NCI-H1417 (cell line): ENCODE measurements at regions not wholly inside any gene's neighbourhood (a gene's known extent, or its start where the extent isn't known, plus 50 kb on each side); places are given as distances from the start of the nearest gene placed in this dataset.
A peak's percentile ranks its signal among the peaks of the same experiment; 100 is the strongest.

Experiments
- DNase-seq, 3 experiments: peaks; one replicate each; lab custom pipeline; 2025; lab: John Stamatoyannopoulos, UW

- DNase-seq: no peak
Measured at GRCh38 chr22:49155770-49156580, 671.7 kb downstream of the BRD1 start.

DNA sequence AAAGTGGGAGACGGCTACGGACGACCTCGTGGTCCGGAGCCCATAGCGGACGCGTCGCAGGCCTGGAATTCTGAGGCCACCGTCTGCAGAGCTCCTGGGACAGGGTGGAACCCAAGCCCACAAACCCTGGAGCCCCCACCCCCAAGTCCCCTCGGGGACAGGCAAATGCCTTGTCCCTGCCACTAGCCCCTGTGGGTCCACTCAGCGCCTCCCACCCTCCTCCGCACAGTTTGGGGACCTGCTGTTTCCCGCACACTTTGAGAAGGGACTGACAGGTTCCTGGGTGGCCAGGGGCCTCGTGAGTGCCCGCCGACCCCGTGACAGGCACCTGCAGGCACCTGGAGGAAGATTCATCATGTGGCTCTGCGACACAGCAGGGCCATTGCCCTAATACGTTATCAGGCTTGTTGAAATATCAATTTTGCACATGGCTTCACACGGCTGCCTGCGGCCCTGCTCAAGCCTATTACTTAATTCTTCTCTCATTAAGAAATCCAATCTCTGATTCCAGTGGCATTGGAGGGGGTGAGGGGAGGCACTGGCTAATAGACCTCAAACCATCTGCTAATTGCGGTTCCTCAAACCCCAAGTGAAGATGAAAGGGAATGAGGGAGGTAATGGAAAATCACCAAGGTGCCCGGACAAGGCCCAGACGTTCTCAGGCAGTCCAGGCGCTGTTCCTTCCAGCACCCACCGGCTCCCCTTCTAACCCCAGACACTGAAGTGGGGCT is 672.5 kb downstream of the BRD1 start:
- no peak for DNase-seq

DNA sequence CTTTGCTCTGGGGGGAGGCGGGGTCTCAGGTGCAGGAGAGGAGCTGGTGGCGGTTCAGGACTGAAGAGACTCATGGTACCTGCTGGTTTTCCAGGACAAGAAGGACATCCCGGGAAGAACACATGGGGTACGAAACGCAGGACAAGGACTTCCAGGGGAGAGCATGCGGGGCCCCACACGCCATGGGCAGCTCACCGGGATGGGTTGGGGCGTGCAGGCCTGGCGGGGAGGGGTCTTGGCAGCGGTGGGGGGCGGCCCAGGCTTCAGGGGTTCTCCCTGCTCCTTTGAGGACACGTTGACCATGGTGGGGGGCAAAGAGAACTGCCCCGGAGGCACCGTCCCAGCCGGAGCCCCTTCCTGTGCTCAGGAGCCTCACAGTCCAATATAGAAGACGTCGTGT is 673.2 kb downstream of the BRD1 start:
- DNase-seq: no peak

GRCh38 chr22:49153921-49154320 is 673.8 kb downstream of the BRD1 start:
- DNase-seq: no peak

GRCh38 chr22:49152939-49153770 is 674.5 kb downstream of the BRD1 start:
- no peak for DNase-seq

DNA sequence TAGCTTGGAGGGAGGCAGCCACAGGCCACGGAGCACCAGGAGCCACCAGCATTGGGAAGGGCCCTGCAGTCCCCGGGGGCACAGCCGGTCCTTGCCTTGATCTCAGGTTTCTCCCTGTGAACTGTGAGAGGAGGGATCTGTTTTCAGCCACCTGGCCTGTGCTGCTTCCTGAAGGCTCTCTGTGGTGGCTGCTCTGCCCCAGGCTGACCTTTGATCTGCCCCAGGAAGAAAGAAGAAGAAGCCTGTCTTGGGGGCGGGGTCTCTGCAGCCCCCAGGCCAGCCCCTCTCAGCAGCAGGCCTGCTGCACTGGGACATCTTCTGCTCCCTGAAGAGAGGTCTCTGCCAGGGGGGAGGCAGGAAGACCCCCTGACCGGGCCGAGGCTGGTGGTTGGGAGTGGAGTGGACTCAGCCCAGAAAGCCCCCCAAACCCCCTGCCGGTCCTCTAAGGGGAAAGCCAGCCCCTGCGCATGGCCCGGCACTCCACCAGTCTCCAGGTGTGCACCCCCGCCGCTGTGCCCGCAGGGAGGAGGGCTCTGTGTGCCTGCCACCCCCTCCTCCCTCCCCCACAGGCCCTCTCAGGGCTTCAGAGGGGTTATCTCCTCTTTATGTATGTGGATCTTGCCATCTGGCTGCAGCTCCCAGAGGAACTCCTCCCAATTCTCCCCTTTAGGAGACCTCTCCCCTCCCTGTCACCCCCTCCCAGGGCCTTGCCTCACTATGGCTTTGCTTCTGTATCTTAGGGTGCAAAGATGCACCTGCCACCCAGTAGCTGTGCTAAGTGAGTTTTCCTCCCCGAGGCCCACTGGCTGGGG is 675.3 kb downstream of the BRD1 start:
- DNase-seq: peak in 1 of 3 experiments; percentile 15

DNA sequence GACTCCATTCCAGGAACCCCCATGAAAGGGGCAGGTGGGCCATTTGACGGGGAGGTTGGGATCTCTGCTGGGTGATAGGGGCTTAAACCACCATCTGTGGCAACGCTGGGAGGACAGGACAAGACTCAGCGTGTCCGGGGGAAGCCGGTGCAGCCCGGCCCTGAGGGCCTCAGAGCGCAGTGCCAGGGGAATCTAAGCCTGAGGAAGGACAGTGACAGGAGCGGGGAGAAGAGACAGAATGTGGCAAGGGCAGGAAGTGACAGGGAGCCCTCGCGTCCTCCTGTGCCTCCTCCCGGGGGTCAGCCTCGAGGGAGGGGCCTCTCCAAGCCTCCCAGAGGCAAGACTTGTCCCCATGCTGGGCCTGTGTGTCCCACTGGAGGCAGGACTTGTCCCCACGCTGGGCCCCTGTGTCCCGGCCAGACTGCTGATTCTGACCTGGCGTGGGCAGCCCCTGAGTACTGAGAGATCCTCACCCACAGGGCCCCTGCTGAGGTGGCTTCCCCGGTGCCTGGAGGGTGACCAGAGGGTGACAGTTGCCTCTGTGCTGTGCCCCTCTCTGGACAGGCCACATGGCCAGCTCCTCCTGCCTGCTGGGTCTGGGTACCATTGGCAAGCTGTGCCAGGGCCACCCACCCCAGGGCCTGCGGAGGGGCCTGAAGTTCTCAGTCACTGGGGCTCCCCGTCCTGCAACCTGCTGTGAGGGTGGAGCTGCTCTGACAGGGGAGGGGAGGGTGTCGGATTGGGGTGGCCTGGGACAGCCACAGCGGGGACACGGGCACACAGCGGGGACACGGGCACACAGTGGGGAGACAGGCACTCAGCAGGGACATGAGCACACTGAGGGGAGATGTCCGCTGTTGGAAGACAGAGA is 676.2 kb downstream of the BRD1 start:
- DNase-seq: no peak

GRCh38 chr22:49150801-49151221 is 676.9 kb downstream of the BRD1 start:
- DNase-seq: no peak

DNA sequence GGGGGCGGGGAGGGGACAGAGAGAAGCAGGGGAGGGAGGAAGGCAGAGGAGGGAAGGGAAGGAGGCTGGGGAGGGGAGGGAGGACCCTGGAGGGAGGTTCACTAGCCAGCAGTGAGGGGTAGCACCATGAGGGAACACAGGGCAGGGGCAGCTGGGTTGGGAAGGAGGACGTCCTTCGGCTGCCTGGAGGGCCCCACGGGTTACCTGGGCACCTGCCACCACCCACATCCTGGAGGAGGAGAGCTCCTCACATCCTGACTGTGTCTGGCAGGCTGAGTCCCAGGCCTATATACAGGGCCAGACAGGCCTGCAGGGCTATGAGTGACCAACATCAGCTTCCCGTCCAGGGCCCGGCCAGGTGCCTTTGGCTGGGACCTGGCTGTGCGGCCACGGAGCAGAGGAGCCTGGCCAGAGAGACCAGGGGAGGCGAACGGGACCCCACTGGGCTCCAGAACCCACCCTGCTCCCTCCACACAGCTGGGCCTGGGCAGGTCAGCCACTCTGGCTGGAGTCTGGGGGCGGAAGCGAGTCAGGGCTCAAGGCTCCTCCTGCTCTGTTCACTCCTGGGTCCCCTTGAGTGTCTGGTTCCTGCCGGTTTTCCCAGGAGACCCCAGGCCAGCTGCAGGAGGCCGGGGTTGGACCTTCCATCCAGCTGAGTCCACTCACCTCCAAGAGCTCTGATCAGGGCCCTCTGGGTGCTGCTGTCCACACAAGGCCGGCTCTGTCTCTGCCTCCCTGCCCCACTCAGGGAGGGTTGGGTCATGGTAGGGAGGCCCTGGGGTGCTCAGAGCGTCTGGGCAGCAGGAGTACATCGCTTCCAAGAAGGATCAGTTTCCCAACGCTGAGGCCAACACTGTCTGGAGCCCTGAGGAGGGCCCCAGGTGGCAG is 677.7 kb downstream of the BRD1 start:
- DNase-seq: no peak

DNA sequence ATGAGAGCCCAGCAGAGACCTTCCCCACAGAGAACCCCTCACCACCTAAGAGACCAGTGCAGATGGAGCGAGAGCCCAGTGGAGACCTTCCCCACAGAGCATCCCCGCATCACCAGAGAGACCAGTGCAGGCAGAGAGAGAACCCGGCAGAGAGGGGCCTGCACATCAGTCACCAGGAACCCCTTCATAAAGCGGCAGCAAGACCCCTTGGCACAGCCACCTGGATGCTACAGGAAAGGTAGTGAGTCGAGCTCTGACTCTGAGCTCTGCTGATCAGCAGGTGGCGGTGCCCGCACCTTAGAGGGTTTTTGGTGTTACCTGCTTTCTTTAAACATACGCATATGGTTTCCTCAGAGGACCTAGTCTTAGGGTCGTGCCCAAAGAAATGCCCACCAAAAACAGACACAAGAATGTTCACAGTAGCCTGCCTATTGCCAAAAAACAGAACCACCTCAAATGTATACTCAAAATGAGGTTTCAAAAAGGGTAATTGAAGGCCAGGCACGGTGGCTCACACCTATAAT is 678.7 kb downstream of the BRD1 start:
- DNase-seq: no peak

DNA sequence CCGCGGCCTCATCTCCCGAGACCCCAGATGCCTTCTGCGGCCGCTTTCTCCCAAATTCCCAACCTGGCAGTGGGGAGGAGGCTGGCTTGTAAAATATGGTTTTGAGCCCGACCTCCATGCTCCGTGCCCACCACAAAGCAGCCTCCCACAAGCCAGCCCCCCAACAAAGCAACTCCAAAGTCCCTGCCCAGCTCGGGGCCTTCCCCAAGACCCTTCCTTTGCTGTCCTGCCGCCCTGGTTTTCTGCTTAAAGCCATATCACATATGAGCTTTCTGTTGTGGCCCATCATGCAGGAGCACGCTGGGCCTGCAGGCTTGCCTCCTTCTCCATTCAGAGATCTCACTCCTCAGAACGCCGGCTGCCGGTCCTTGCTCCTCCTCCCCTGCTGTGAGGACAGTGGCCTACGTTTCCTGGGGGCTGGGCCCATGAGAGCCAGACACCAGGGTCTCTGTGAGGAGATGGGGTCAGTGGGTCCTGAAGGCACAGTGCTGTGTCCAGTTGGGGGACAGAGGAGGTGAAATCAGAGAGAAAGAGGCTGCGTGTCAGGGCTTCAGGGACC is 680.0 kb downstream of the BRD1 start:
- DNase-seq: no peak

DNA sequence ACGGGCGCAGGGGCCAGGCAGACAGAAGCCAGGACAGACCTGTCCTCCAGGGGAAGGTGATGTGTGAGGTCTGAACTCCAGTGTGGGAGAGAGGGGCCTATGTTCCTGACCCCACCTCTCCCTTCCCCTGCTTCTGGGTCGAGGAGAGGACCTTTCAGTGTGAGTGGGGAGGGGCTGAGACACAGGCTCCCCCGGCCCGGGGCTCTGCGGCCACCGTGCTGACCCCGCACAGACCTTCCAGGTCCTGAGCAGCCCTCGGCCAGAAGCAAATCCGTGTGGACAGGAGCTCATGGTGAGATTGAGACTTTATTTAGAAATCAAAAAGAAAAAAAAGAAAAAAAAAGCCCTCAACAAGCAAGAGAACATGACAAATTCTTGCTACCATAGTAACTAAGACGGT is 680.5 kb downstream of the BRD1 start:
- no peak for DNase-seq

GRCh38 chr22:49146511-49146910 is 681.2 kb downstream of the BRD1 start:
- DNase-seq: no peak

- no peak for DNase-seq
Measured at GRCh38 chr22:49143812-49144211, 683.9 kb downstream of the BRD1 start.

DNA sequence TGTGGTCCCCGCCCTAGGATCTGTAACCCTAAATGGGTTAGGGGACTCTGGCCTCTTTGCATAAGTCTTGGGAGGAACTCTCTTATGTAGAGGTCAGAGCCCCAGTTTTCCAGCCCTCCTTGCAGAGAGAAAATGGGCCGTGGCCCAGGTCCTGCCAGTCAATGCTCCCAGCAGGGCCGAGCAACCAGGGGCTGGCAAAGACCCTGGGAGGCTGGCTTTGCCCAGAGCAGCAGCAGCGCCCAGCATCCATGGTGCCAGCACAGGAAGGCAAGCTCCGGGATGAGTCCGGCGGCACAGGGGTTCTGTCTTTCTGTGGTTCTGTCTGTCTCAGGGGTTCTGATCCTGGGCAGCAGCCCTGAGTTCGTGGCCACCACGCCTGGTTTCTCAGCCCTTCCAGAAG is 684.8 kb downstream of the BRD1 start:
- DNase-seq: no peak

- DNase-seq: no peak
Measured at GRCh38 chr22:49142296-49142695, 685.4 kb downstream of the BRD1 start.

DNA sequence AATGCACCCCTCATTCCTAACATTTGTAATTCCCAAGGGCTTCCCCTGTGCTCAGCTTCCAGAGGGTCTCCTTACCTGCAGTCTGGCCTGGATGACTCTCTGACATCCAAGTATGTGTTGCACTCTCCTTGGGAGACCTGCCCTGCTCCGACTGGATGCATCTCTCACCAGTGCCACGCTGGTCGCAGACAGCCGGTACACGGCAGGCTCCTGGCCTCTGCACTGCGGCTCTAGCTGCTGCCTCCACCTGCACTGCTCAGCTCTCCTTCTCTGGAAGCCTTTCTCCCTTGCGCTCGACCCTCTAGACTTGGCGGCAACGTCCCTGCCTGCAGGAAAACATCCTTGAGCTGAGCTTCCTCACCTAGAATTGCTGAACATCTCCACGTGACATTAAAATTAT is 685.9 kb downstream of the BRD1 start:
- no peak for DNase-seq

DNA sequence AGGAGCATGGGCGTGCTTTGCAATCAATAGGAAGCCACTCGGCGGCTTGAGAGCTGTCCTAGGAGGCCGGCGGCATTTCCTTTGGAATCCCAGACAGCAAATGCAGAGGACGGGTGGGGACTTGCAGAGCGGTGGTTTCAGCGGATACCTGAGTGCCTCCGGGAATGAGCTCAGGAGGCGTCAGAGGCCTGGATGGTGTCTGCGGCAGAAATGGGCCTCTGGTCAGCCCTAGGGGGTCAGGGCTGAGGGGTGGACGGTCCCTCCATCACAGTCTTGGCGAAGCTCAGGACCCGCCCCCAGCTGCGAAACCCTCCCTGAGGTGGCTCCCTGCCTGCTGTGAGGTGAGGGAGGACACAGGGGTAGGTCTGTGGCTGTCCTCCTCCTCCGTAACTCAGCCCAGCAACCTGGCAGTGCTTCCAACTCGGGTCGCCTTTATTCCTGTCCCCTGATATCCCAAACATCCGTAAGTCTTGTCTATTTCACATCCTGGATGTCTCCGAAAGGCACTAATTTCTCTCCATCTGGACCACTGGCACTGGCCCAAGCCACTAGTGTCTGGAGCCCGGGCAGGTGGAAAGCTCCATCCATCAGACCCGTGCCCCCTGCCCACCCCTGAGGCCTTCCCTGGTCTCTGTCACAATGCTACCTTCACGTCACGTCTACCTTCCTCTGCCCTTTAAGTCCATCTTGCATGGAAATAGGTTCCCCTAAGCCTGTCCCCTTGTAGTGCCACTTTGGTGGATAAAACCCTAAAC is 686.6 kb downstream of the BRD1 start:
- DNase-seq: peak in 1 of 3 experiments; percentile 25
